Activated T-helper 17 cell treated with anti-CD3 and anti-CD28 coated beads, Interleukin-2, amount 50 U/mL, for 72 hours (primary cell): ENCODE measurements at regions not wholly inside any gene's neighbourhood (a gene's known extent, or its start where the extent isn't known, plus 50 kb on each side); places are given as distances from the start of the nearest gene placed in this dataset.

Source experiments
- ATAC-seq: fragments of 150-1000 bp; cut with Tn5 transposase; replicated peaks from 2 replicates; pipeline ENCODE4 v1.10.0; 2021; ENCODE audit warnings: mild to moderate bottlenecking, moderate library complexity
- H3K27ac Mint-ChIP-seq: one replicate; pipeline ENCODE4 v1.8.0; 2022; ENCODE audit warnings: mixed read lengths
- H3K27me3 Mint-ChIP-seq: one replicate; pipeline ENCODE4 v1.8.0; 2022; ENCODE audit warnings: mixed read lengths
- H3K36me3 Mint-ChIP-seq: one replicate; pipeline ENCODE4 v1.8.0; 2022; ENCODE audit warnings: low read depth, mild to moderate bottlenecking, mixed read lengths
- H3K4me1 Mint-ChIP-seq: one replicate; pipeline ENCODE4 v1.8.0; 2022; ENCODE audit warnings: mixed read lengths
- H3K4me3 Mint-ChIP-seq: one replicate; pipeline ENCODE4 v1.8.0; 2022; ENCODE audit warnings: mild to moderate bottlenecking, mixed read lengths
- H3K9me3 Mint-ChIP-seq: one replicate; pipeline ENCODE4 v1.8.0; 2022; ENCODE audit warnings: mixed read lengths

- Mint-ChIP-seq H3K4me1 (no peaks in the 10 kb centered on the region), H3K4me3 (no peak overlapping the region), H3K9me3 (no peaks in the 10 kb centered on the region), H3K27ac (no peak overlapping the region), H3K36me3 (no peaks in the 10 kb centered on the region), H3K27me3 (peaks cover 4% of the 10 kb centered on the region)
- ATAC-seq, result no peak
These were observed 315.3 kb downstream of the CYP26B1 start for GRCh38 chr2:71832388-71832787.

- no peak overlapping the region for H3K27ac Mint-ChIP-seq
- peaks cover 7% of the 10 kb centered on the region for H3K27me3 Mint-ChIP-seq
- no peaks in the 10 kb centered on the region for H3K4me1 Mint-ChIP-seq
- H3K36me3 Mint-ChIP-seq, result no peaks in the 10 kb centered on the region
- H3K9me3 Mint-ChIP-seq, result no peaks in the 10 kb centered on the region
- ATAC-seq, result no peak
- H3K4me3 Mint-ChIP-seq, result no peak overlapping the region
These were observed 316.5 kb downstream of the CYP26B1 start for GRCh38 chr2:71831193-71831577.

- Mint-ChIP-seq H3K27me3 (peaks cover 7% of the 10 kb centered on the region), H3K4me1 (no peaks in the 10 kb centered on the region), H3K9me3 (no peaks in the 10 kb centered on the region), H3K4me3 (no peak overlapping the region), H3K36me3 (no peaks in the 10 kb centered on the region), H3K27ac (no peak overlapping the region)
- ATAC-seq, result no peak
These were observed 317.0 kb downstream of the CYP26B1 start for GRCh38 chr2:71830497-71831192.

GRCh38 chr2:71829008-71829407 is 318.7 kb downstream of the CYP26B1 start:
- no peaks in the 10 kb centered on the region for H3K9me3 Mint-ChIP-seq
- H3K4me1 Mint-ChIP-seq, result no peaks in the 10 kb centered on the region
- no peak overlapping the region for H3K4me3 Mint-ChIP-seq
- no peak overlapping the region for H3K27ac Mint-ChIP-seq
- H3K27me3 Mint-ChIP-seq, result peaks cover 18% of the 10 kb centered on the region
- ATAC-seq, result no peak
- no peaks in the 10 kb centered on the region for H3K36me3 Mint-ChIP-seq

GRCh38 chr2:71827973-71828372 is 319.7 kb downstream of the CYP26B1 start:
- no peak overlapping the region for H3K27ac Mint-ChIP-seq
- no peaks in the 10 kb centered on the region for H3K4me1 Mint-ChIP-seq
- no peak for ATAC-seq
- H3K27me3 Mint-ChIP-seq, result peaks cover 26% of the 10 kb centered on the region
- H3K4me3 Mint-ChIP-seq, result no peak overlapping the region
- H3K36me3 Mint-ChIP-seq, result no peaks in the 10 kb centered on the region
- H3K9me3 Mint-ChIP-seq, result no peaks in the 10 kb centered on the region

- no peaks in the 10 kb centered on the region for H3K9me3 Mint-ChIP-seq
- H3K27me3 Mint-ChIP-seq, result peaks cover 28% of the 10 kb centered on the region
- H3K36me3 Mint-ChIP-seq, result no peaks in the 10 kb centered on the region
- no peak overlapping the region for H3K4me3 Mint-ChIP-seq
- ATAC-seq, result no peak
- no peak overlapping the region for H3K27ac Mint-ChIP-seq
- no peaks in the 10 kb centered on the region for H3K4me1 Mint-ChIP-seq
These were observed 320.1 kb downstream of the CYP26B1 start for GRCh38 chr2:71827524-71827901.

GRCh38 chr2:71826826-71827523 is 320.7 kb downstream of the CYP26B1 start:
- Mint-ChIP-seq H3K9me3 (no peaks in the 10 kb centered on the region), H3K27ac (no peak overlapping the region), H3K36me3 (no peaks in the 10 kb centered on the region), H3K4me3 (no peak overlapping the region), H3K27me3 (peaks cover 30% of the 10 kb centered on the region), H3K4me1 (no peaks in the 10 kb centered on the region)
- ATAC-seq, result no peak

- no peak for ATAC-seq
- H3K4me3 Mint-ChIP-seq, result no peak overlapping the region
- H3K36me3 Mint-ChIP-seq, result no peaks in the 10 kb centered on the region
- H3K4me1 Mint-ChIP-seq, result no peaks in the 10 kb centered on the region
- H3K27ac Mint-ChIP-seq, result no peak overlapping the region
- H3K9me3 Mint-ChIP-seq, result no peaks in the 10 kb centered on the region
- H3K27me3 Mint-ChIP-seq, result peaks cover 31% of the 10 kb centered on the region
These were observed 321.4 kb downstream of the CYP26B1 start for GRCh38 chr2:71826299-71826698.

GRCh38 chr2:71824436-71824835 is 323.2 kb downstream of the CYP26B1 start:
- H3K36me3 Mint-ChIP-seq, result no peaks in the 10 kb centered on the region
- H3K27me3 Mint-ChIP-seq, result peaks cover 27% of the 10 kb centered on the region
- H3K4me3 Mint-ChIP-seq, result no peak overlapping the region
- H3K4me1 Mint-ChIP-seq, result no peaks in the 10 kb centered on the region
- no peaks in the 10 kb centered on the region for H3K9me3 Mint-ChIP-seq
- no peak for ATAC-seq
- H3K27ac Mint-ChIP-seq, result no peak overlapping the region

GRCh38 chr2:71823526-71823925 is 324.1 kb downstream of the CYP26B1 start:
- H3K27me3 Mint-ChIP-seq, result peaks cover 27% of the 10 kb centered on the region
- no peak overlapping the region for H3K4me3 Mint-ChIP-seq
- no peaks in the 10 kb centered on the region for H3K9me3 Mint-ChIP-seq
- no peaks in the 10 kb centered on the region for H3K36me3 Mint-ChIP-seq
- H3K27ac Mint-ChIP-seq, result no peak overlapping the region
- no peak for ATAC-seq
- H3K4me1 Mint-ChIP-seq, result no peaks in the 10 kb centered on the region

GRCh38 chr2:71822463-71822862 is 325.2 kb downstream of the CYP26B1 start:
- peaks cover 30% of the 10 kb centered on the region for H3K27me3 Mint-ChIP-seq
- H3K36me3 Mint-ChIP-seq, result no peaks in the 10 kb centered on the region
- no peak for ATAC-seq
- no peak overlapping the region for H3K27ac Mint-ChIP-seq
- H3K4me3 Mint-ChIP-seq, result no peak overlapping the region
- H3K4me1 Mint-ChIP-seq, result no peaks in the 10 kb centered on the region
- H3K9me3 Mint-ChIP-seq, result no peaks in the 10 kb centered on the region

- no peak for ATAC-seq
- H3K36me3 Mint-ChIP-seq, result no peaks in the 10 kb centered on the region
- no peaks in the 10 kb centered on the region for H3K4me1 Mint-ChIP-seq
- no peak overlapping the region for H3K27ac Mint-ChIP-seq
- H3K4me3 Mint-ChIP-seq, result no peak overlapping the region
- H3K27me3 Mint-ChIP-seq, result peaks cover 30% of the 10 kb centered on the region
- no peaks in the 10 kb centered on the region for H3K9me3 Mint-ChIP-seq
These were observed 325.8 kb downstream of the CYP26B1 start for GRCh38 chr2:71821856-71822255.

GRCh38 chr2:71816815-71817214 is 330.8 kb downstream of the CYP26B1 start:
- H3K9me3 Mint-ChIP-seq, result no peaks in the 10 kb centered on the region
- H3K27me3 Mint-ChIP-seq, result peaks cover 7% of the 10 kb centered on the region
- no peak overlapping the region for H3K27ac Mint-ChIP-seq
- no peaks in the 10 kb centered on the region for H3K4me1 Mint-ChIP-seq
- H3K36me3 Mint-ChIP-seq, result no peaks in the 10 kb centered on the region
- H3K4me3 Mint-ChIP-seq, result no peak overlapping the region
- ATAC-seq, result no peak

- Mint-ChIP-seq H3K27ac (no peak overlapping the region), H3K36me3 (no peaks in the 10 kb centered on the region), H3K9me3 (no peaks in the 10 kb centered on the region), H3K4me3 (no peak overlapping the region), H3K4me1 (no peaks in the 10 kb centered on the region), H3K27me3 (peaks cover 7% of the 10 kb centered on the region)
- no peak for ATAC-seq
These were observed 331.8 kb downstream of the CYP26B1 start for GRCh38 chr2:71815701-71816474.

- H3K9me3 Mint-ChIP-seq, result no peaks in the 10 kb centered on the region
- no peaks in the 10 kb centered on the region for H3K36me3 Mint-ChIP-seq
- no peak overlapping the region for H3K4me3 Mint-ChIP-seq
- no peak overlapping the region for H3K27ac Mint-ChIP-seq
- no peak for ATAC-seq
- H3K4me1 Mint-ChIP-seq, result no peaks in the 10 kb centered on the region
- H3K27me3 Mint-ChIP-seq, result peaks cover 7% of the 10 kb centered on the region
These were observed 332.8 kb downstream of the CYP26B1 start for GRCh38 chr2:71814885-71815284.
